NT2/D1 (cell line): ENCODE measurements at regions not wholly inside any gene's neighbourhood (a gene's known extent, or its start where the extent isn't known, plus 50 kb on each side); places are given as distances from the start of the nearest gene placed in this dataset.

ENCODE experiments used
- YY1 ChIP-seq: IDR thresholded peaks from 2 replicates; pipeline ENCODE4 v1.6.1; 2011; ENCODE audit not compliant: insufficient read length, insufficient read depth
- ZNF274 ChIP-seq: IDR thresholded peaks from 2 replicates; pipeline ENCODE4 v1.6.1; 2011; ENCODE audit warnings: mild to moderate bottlenecking, low read depth, low read length

- TF ChIP-seq YY1 (no peak), ZNF274 (no peak)
Observed at GRCh38 chr5:114208588-114208987, 153.3 kb upstream of the KCNN2 start.
